ENCODE measurements at regions not wholly inside any gene's neighbourhood (a gene's known extent, or its start where the extent isn't known, plus 50 kb on each side); places are given as distances from the start of the nearest gene placed in this dataset.

- no peaks in the 10 kb centered on the region for H3K9me3 ChIP-seq
- H3K36me3 ChIP-seq: no peaks in the 10 kb centered on the region
- DNase-seq: no peak
- no peaks in the 10 kb centered on the region for H3K27me3 ChIP-seq
- no peak for FAIRE-seq
- H3K27ac ChIP-seq: no peak overlapping the region
- intact Hi-C loops (cut with DNase I): no loop called here
- H3K4me1 ChIP-seq: no peaks in the 10 kb centered on the region
- 57 to 58% methylated on average over 3 of the region's 3 CpGs for WGBS, 2 donors
- no peak for TF ChIP-seq CTCF (IDR thresholded peaks at IDR 0.05)
- H3K4me3 ChIP-seq: no peak overlapping the region
- ATAC-seq: no peak
Observed at GRCh38 chr12:24595652-24596235, 353.2 kb downstream of the BCAT1 start.

GRCh38 chr12:24591715-24592440, 357.0 kb downstream of the BCAT1 start:
- H3K9me3 ChIP-seq: no peaks in the 10 kb centered on the region
- ATAC-seq (no peak), DNase-seq (no peak), FAIRE-seq (no peak)
- no peak overlapping the region for H3K4me3 ChIP-seq
- H3K36me3 ChIP-seq: no peaks in the 10 kb centered on the region
- H3K4me1 ChIP-seq: no peaks in the 10 kb centered on the region
- H3K27ac ChIP-seq: no peak overlapping the region
- H3K27me3 ChIP-seq: no peaks in the 10 kb centered on the region
- intact Hi-C loops (cut with DNase I): no loop called here
- WGBS, 2 donors: 56 to 71% methylated on average over 1 of the region's 1 CpG
- TF ChIP-seq CTCF (IDR thresholded peaks at IDR 0.05): no peak

- DNase-seq (no peak), FAIRE-seq (no peak), ATAC-seq (no peak)
- WGBS, 2 donors: 58 to 70% methylated on average over 4 of the region's 4 CpGs
- H3K4me3 ChIP-seq: no peak overlapping the region
- no peak overlapping the region for H3K27ac ChIP-seq
- no peaks in the 10 kb centered on the region for H3K4me1 ChIP-seq
- no peaks in the 10 kb centered on the region for H3K27me3 ChIP-seq
- H3K9me3 ChIP-seq: no peaks in the 10 kb centered on the region
- no peaks in the 10 kb centered on the region for H3K36me3 ChIP-seq
- TF ChIP-seq CTCF (IDR thresholded peaks at IDR 0.05): no peak
- intact Hi-C loops (cut with DNase I): no loop called here
Observed at GRCh38 chr12:24591079-24591626, 357.7 kb downstream of the BCAT1 start.

GRCh38 chr12:24586293-24586692, 362.6 kb downstream of the BCAT1 start:
- intact Hi-C loops (cut with DNase I): no loop called here
- Histone ChIP-seq H3K4me3 (no peak overlapping the region), H3K27me3 (no peaks in the 10 kb centered on the region), H3K9me3 (no peaks in the 10 kb centered on the region), H3K4me1 (no peaks in the 10 kb centered on the region), H3K27ac (no peak overlapping the region), H3K36me3 (no peaks in the 10 kb centered on the region)
- no peak for FAIRE-seq
- WGBS, 2 donors: 99 to 100% methylated on average over 2 of the region's 2 CpGs
- TF ChIP-seq CTCF (IDR thresholded peaks at IDR 0.05): no peak
- ATAC-seq: no peak
- DNase-seq: no peak

Measured in pancreas (tissue), 10 donors.